ENCODE measurements at regions not wholly inside any gene's neighbourhood (a gene's known extent, or its start where the extent isn't known, plus 50 kb on each side); places are given as distances from the start of the nearest gene placed in this dataset.

- Mint-ChIP-seq H3K27ac (no peak overlapping the region), H3K36me3 (no peaks in the 10 kb centered on the region), H3K27me3 (ENCODE audit: low read depth) (peaks cover 19% of the 10 kb centered on the region), H3K4me3 (no peak overlapping the region), H3K4me1 (peaks cover 8% of the 10 kb centered on the region), H3K9me3 (no peaks in the 10 kb centered on the region)
- TF ChIP-seq CTCF (IDR thresholded peaks at IDR 0.05; ENCODE audit: unreplicated experiment): no peak
- no peak for DNase-seq (ENCODE audit: low spot score in 2 of 2, unreplicated experiment in 2 of 2)
Measured at GRCh38 chr22:27560781-27561180, 240.8 kb downstream of the MN1 start.

GRCh38 chr22:27561286-27561904 lies 240.2 kb downstream of the MN1 start:
- no peak overlapping the region for H3K4me3 Mint-ChIP-seq
- no peak overlapping the region for H3K27ac Mint-ChIP-seq
- H3K4me1 Mint-ChIP-seq: peaks cover 9% of the 10 kb centered on the region
- TF ChIP-seq CTCF (IDR thresholded peaks at IDR 0.05; ENCODE audit: unreplicated experiment): no peak
- H3K9me3 Mint-ChIP-seq: no peaks in the 10 kb centered on the region
- peaks cover 21% of the 10 kb centered on the region for H3K27me3 Mint-ChIP-seq (ENCODE audit: low read depth)
- no peak for DNase-seq (ENCODE audit: low spot score in 2 of 2, unreplicated experiment in 2 of 2)
- no peaks in the 10 kb centered on the region for H3K36me3 Mint-ChIP-seq

- Mint-ChIP-seq H3K9me3 (no peaks in the 10 kb centered on the region), H3K27ac (no peak overlapping the region), H3K4me1 (peaks cover 9% of the 10 kb centered on the region), H3K4me3 (no peak overlapping the region), H3K36me3 (no peaks in the 10 kb centered on the region), H3K27me3 (ENCODE audit: low read depth) (peaks cover 44% of the 10 kb centered on the region)
- no peak for TF ChIP-seq CTCF (IDR thresholded peaks at IDR 0.05; ENCODE audit: unreplicated experiment)
- DNase-seq (ENCODE audit: low spot score in 2 of 2, unreplicated experiment in 2 of 2): no peak
Measured at GRCh38 chr22:27564806-27565205, 236.8 kb downstream of the MN1 start.

- TF ChIP-seq CTCF (IDR thresholded peaks at IDR 0.05; ENCODE audit: unreplicated experiment): no peak
- Mint-ChIP-seq H3K9me3 (no peaks in the 10 kb centered on the region), H3K27me3 (ENCODE audit: low read depth) (peaks cover 51% of the 10 kb centered on the region), H3K36me3 (no peaks in the 10 kb centered on the region), H3K4me3 (no peak overlapping the region), H3K27ac (no peak overlapping the region), H3K4me1 (peaks cover 11% of the 10 kb centered on the region)
- DNase-seq (ENCODE audit: low spot score in 2 of 2, unreplicated experiment in 2 of 2): no peak
Measured at GRCh38 chr22:27566602-27567001, 235.0 kb downstream of the MN1 start.

GRCh38 chr22:27568265-27568664 lies 233.3 kb downstream of the MN1 start:
- H3K27me3 Mint-ChIP-seq (ENCODE audit: low read depth): peaks cover 44% of the 10 kb centered on the region
- TF ChIP-seq CTCF (IDR thresholded peaks at IDR 0.05; ENCODE audit: unreplicated experiment): no peak
- DNase-seq (ENCODE audit: low spot score in 2 of 2, unreplicated experiment in 2 of 2): no peak
- no peak overlapping the region for H3K4me3 Mint-ChIP-seq
- no peak overlapping the region for H3K27ac Mint-ChIP-seq
- H3K9me3 Mint-ChIP-seq: peaks cover 4% of the 10 kb centered on the region
- no peaks in the 10 kb centered on the region for H3K36me3 Mint-ChIP-seq
- peaks cover 22% of the 10 kb centered on the region for H3K4me1 Mint-ChIP-seq
